ENCODE measurements at regions not wholly inside any gene's neighbourhood (a gene's known extent, or its start where the extent isn't known, plus 50 kb on each side); places are given as distances from the start of the nearest gene placed in this dataset.

GRCh38 chr6:164911151-164911550 lies 398.3 kb downstream of the C6orf118 start:
- DNase-seq: no peak

- no peak for DNase-seq
Observed at GRCh38 chr6:164906766-164907165, 402.6 kb downstream of the C6orf118 start.

GRCh38 chr6:164905311-164905710 lies 404.1 kb downstream of the C6orf118 start:
- no peak for DNase-seq

GRCh38 chr6:164898412-164898811 lies 411.0 kb downstream of the C6orf118 start:
- no peak for DNase-seq

- no peak for DNase-seq
Observed at GRCh38 chr6:164897523-164898235, 411.7 kb downstream of the C6orf118 start.

GRCh38 chr6:164889980-164890379 lies 419.4 kb downstream of the C6orf118 start:
- no peak for DNase-seq

GRCh38 chr6:164887660-164888059 lies 421.7 kb downstream of the C6orf118 start:
- no peak for DNase-seq

- DNase-seq: no peak
Observed at GRCh38 chr6:164882236-164882635, 427.2 kb downstream of the C6orf118 start.

GRCh38 chr6:164871783-164872182 lies 437.6 kb downstream of the C6orf118 start:
- DNase-seq: no peak

GRCh38 chr6:164870164-164870563 lies 439.2 kb downstream of the C6orf118 start:
- DNase-seq: no peak

- DNase-seq: no peak
Observed at GRCh38 chr6:164861967-164862366, 447.4 kb downstream of the C6orf118 start.

GRCh38 chr6:164859816-164860215 lies 449.6 kb downstream of the C6orf118 start:
- no peak for DNase-seq

GRCh38 chr6:164856138-164856537 lies 453.3 kb downstream of the C6orf118 start:
- no peak for DNase-seq

- no peak for DNase-seq
Observed at GRCh38 chr6:164855281-164855680, 454.1 kb downstream of the C6orf118 start.

GRCh38 chr6:164854526-164854925 lies 454.9 kb downstream of the C6orf118 start:
- no peak for DNase-seq

GRCh38 chr6:164845773-164846172 lies 463.6 kb downstream of the C6orf118 start:
- no peak for DNase-seq

GRCh38 chr6:164842085-164842484 lies 467.3 kb downstream of the C6orf118 start:
- no peak for DNase-seq

- DNase-seq: no peak
Observed at GRCh38 chr6:164838068-164838615, 471.3 kb downstream of the C6orf118 start.

GRCh38 chr6:164836486-164836885 lies 472.9 kb downstream of the C6orf118 start:
- DNase-seq: no peak

- DNase-seq: no peak
Observed at GRCh38 chr6:164832410-164832809, 477.0 kb downstream of the C6orf118 start.

- no peak for DNase-seq
Observed at GRCh38 chr6:164827537-164827936, 481.9 kb downstream of the C6orf118 start.

GRCh38 chr6:164826831-164827468 lies 482.5 kb downstream of the C6orf118 start:
- no peak for DNase-seq

- DNase-seq: no peak
Observed at GRCh38 chr6:164825386-164825785, 484.0 kb downstream of the C6orf118 start.

GRCh38 chr6:164817662-164818061 lies 491.7 kb downstream of the C6orf118 start:
- DNase-seq: no peak

All from hematopoietic multipotent progenitor cell treated with erythropoietin and hydrocortisone succinate and interleukin-3 and kit ligand, for 8 days (in vitro differentiated cells).